Posterior cingulate gyrus (tissue), 11 donors: ENCODE measurements at regions not wholly inside any gene's neighbourhood (a gene's known extent, or its start where the extent isn't known, plus 50 kb on each side); places are given as distances from the start of the nearest gene placed in this dataset.
A peak's percentile ranks its signal among the peaks of the same experiment; 100 is the strongest.
"Not testable (repeated sequence)": the region's sequence is repeated elsewhere in the genome, so short reads cannot be mapped to it uniquely, and the experiment has no call there.

ENCODE experiments used
- DNase-seq, 10 donors: peaks; one replicate each; pipeline versions ENCODE4 v3.0.0 to v3.0.0-alpha.2; 2020 to 2021; ENCODE audit warnings: mixed read lengths in 3 of 10
- intact Hi-C: fragments of 100-400 bp; cut with DNase I; formaldehyde crosslinking; loops from one replicate; pipeline ENCODE4 v1.15.1; 2023

DNA sequence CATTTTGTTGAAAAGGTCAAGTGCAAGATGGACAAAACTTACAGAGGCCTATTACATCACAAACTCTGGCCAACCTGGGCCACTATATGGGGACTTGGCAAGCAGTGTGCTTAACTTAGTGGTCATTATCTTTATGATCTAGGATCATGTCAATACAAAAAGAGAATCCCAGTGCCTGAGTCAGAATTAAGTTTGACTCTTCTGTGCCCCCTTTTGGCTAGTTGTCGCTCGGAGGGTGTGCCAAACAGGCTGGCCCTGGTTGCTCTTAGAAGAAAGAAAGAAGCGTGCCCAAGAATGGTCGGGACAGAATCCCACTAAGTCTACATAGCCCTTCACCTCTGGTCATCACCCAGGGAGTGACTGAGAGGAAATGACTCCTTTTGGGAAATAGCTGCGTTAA, 100.1 kb downstream of the EIF4E start:
- no peak for DNase-seq
- intact Hi-C loops, result no loop called here

DNA sequence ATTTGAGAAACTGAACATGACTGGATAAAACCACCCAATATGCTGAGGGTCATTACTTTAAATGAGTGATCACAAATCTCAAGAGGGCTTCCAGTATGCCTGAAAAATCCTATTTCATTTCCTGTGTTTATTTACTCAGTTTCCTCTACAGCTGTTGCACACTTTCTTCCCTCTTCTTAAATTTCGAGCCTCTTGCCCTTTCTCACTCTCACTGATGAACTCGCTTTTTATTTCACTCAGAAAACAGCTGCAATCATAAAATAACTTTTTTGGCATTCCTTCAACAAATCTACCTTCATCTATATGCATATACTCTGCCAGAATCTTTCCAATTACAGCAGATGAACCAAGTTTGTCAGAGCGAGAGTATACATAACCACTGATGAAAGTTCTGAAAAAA, 101.3 kb downstream of the EIF4E start:
- DNase-seq, result no peak
- intact Hi-C loops, result no loop called here

DNA sequence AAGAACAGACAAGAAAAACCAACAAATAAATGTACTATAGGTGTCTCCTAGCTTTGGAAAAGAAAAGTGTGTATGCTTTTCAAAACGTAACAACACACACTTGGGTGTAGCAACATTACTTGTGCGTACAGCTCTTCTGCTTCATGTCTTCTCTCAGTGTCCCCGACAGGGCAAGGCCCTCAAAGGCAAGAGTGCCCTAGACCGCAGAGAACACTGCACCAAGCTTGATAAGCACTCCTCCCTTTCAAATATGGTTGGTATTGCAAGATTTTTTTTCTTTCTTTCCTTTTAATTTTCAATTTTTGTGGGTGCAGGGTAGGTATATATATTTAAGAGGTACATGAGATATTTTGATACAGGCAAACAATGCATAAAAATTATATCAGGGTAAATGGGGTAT, 106.8 kb downstream of the EIF4E start:
- no peak for DNase-seq
- intact Hi-C loops, result no loop called here

DNA sequence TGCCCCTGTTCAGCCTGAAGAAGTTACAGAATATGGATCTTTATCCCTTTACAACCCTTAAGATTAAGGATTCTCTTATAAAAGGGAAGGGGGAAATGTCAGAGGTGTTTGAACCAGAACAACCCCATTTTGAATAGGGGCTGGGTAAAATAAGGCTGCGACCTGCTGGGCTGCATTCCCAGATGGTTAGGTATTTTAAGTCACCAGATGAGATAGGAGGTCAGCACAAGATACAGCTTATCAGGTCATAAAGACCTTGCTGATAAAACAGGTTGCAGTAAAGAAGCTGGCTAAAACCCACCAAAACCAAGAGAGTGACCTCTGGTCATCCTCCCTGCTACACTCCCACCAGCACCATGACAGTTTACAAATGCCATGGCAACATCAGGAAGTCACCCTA, 110.8 kb downstream of the EIF4E start:
- intact Hi-C loops, DNase-seq: not testable (repeated sequence)

DNA sequence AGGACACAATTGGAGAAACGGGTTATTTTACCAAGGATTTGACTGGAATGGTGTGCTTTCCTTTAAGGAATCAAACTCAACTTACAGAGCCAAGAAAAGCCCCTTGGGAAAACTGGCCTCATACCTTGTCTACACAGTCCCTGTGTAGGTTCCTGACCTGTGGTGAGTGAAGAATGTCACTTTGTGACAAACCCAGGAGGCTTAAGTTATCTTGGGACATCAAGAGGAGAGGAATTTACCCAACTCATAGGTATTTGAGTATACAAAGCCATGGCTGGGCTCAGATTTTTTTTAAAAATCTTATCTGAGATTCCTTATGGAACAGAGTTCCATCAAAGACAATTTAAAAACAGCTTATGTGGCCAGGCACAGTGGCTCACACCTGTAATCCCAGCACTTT, 112.1 kb downstream of the EIF4E start:
- intact Hi-C loops, result no loop called here
- DNase-seq, result no peak

DNA sequence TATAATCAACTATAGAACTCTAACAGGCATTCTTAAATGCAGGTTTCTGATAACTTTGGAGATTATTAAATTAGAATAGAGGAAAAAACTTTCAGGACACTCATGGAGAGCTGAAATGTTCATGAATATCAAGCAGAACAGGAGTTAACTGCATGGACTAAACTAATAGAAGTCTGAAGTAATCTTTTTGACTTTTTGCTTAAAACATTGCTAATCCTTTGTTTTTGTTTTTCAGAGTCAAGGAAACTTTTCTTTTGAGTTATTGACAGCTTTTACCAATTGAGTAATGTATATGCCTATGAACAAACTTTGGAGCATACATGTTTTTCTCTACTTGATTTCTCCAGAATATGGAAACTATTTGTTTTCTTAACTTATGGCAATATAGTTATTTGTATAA, 112.5 kb downstream of the EIF4E start:
- intact Hi-C loops, result no loop called here
- no peak for DNase-seq

DNA sequence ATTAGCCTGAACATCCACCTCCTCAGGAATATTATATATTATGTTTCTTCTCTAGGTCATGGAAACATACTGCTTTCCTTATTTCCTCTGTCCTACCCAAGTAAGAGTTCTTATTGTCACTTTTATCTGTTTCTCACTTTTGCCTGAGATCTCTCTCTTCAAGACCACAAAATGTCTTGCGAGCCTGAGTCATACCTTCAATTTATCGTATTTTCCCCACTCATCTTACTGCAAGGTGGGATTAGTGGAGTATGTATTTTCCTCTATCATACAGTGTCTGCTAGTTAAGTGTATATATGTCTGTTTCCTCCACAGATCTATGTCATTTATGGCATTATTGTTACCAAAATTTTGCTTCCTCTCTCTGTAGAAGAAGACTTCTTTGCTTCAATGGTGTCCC, 124.5 kb downstream of the EIF4E start:
- intact Hi-C loops, result no loop called here
- no peak for DNase-seq

DNA sequence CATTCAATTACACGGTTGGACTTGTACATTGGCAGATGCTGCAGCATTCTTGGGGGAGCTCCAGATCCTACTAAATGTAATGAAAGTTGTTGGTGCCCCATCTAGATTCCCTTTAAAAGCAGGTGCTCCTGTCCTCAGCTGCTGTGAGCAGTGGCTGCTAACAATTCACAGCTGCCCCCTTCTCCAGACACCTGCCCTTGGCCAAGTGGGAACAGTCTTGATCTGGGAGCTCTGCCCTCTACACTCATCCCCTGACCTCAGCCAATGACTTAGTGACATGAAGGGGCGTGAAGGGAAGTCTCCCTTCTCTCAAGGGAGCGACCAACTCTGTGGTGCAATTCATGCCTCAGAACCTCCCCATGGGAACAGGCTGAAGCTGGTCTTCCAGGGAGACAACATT, 125.7 kb downstream of the EIF4E start:
- intact Hi-C loops, result no loop called here
- DNase-seq, result no peak

DNA sequence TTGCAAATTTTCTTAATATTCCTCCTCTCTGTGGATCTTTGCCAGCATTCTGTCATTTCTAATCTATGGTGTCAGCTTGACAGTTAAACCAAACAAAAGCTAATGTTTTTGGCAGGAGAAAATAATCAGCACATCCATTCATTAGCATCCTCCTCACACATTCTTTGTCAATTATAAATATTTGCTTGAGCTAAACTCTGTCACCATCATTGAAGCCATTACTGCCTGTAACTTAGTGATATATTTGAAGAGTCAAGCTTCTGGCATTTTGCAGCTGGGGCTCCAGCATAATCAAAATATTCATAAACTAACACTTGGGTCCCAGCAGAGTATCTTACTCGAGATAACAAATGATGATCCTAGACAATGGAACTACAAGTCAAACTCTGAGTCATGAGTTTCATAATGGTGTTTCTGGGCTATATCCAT, 126.1 kb downstream of the EIF4E start:
- intact Hi-C loops, result no loop called here
- DNase-seq, result no peak

DNA sequence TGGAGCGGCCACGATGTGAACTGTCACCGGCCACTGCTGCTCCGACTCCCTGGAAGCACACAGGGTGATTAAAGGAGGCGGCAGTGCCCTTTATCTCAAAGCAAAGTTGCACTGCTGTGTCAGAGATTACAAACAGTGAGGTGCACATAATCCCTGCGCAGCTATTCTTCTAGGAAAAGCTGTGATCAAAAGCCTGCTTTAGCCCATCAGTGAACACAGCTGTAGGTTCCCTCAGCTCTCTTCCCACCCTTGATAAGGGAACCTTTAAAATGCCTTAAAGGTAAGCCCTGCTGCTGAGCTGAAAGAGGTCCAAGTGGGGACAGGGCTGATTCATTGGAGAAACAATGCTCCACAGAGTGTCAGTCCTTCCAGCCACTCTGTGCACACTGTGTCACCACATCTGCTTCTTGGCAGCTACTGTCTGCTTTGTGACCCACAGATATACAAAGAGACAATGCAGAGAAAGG, 127.6 kb downstream of the EIF4E start:
- intact Hi-C loops, result no loop called here
- DNase-seq, result peak in 5 of 10 donors; percentile 8 to 57 (median 26)

DNA sequence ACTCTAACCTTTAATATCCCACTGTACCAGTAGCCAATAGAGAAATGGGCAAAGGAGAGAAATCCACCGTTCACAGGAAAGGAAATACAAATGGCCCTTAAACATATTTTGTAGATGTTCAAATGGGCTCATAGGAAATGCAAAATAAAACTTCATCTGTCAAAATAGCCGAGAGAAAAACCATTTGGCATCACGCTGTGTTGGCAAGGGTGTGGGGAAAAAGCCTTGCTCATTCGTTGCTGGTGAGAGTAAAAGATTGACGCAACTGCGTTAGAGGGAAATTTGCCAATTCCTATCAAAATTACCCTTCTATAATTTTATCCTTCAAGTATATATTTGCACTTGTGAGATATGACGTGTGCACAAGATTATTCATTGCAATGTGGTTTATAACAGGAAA, 131.9 kb downstream of the EIF4E start:
- no peak for DNase-seq
- intact Hi-C loops, result no loop called here

DNA sequence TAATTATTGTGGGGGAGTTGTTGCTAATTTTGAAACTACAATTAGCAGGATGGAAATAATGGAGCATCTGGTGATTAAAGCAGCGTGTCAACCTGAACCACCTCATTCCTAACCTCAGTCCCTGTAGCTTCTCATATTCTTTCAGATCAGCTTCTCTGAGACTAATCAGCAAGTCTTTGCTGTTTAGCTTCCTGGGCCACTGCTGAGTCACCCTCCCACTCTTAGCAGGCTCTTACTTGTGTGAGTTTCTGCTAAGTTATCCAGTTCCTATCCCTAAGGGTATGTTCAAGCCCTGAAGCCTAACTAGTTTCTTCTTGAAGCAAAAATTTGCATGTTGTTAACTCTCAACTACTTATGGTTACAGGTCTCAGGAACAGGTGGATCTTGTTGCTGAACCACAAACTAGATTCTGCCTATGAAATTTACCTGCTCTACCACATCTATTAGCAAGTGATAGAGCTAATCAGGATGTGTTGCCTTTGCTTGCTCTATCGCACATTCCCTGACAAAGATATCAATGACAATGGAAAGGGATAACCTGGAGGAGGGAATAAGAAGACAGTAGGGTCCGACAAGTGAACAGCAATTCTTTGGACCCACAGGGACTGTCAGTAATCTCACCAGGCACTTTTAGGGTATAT, 134.2 kb downstream of the EIF4E start:
- intact Hi-C loops, result no loop called here
- no peak for DNase-seq

DNA sequence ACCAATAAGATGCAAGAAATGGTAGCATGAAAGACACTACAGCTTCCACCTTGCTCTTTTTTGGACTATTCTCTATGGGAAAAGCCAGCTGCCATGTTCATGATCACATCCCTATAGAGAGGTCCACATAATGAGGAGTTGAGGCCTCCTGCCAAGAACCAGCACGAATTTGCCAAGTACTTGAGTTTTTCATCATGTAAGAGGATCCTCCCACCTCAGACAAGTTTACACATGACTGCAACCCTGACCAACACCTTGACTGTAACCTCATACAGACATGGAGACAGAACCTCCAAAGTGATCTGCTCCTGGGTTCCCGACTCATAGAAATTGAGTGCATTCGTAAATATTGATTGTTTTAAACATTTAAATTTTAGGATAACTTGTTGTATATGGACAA, 135.2 kb upstream of the TSPAN5 start:
- intact Hi-C loops, result no loop called here
- DNase-seq, result no peak

DNA sequence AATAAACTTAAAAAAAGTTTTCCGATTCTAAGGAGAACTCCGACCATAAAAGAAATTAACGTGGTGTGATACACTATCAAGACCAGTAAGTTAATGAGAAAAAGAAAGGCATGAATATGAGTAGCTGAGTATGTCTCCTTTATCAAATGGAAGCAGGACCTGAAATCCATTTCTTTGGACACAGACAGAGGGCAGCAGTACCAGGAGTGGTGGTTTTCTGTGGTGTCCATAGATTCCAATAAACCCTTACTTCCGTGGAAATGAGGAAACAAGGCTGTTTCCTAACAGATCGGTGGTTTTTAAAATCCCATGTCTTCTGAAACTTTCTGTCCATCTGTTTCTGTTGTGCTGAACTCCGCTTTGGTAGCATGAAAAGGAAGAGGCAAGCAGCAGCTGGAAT, 128.5 kb upstream of the TSPAN5 start:
- peak in 1 of 10 donors; percentile 16 for DNase-seq
- intact Hi-C loops, result no loop called here

DNA sequence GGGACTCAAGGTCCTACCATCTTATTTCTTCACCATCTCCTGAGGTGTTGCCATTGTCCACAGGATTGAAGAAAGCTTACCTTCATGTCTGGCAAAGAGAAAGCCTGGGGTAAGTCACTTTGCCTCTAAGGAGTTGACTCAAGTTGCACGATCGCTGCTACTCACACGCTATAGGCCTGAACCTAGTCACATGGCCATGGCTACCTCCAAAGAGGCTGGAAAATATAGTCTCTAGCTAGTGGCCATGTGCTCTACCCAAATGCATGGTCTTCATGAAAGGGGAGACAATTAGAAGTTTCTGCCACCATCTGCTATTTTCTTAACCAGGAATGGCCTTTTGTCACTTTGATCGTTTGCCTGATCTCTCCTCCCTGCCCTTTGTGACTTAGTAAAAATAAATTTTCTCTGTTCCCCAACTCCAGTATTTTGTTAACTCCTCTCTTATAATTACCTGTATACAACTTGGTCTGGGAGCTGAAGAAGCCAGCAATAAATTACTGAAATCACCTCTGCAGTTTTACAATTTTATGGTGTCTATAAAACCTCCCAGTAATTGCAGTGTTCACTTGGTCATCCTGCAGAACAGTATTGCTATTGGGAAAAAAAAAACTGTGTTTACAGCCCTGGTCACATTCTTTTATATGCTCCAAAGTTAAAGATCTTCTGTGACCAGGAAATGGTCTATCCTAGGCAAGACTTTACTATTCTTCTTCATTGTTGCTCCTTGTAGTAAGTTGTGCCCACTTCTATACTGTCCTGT, 126.7 kb upstream of the TSPAN5 start:
- DNase-seq, result no peak
- intact Hi-C loops, result no loop called here

DNA sequence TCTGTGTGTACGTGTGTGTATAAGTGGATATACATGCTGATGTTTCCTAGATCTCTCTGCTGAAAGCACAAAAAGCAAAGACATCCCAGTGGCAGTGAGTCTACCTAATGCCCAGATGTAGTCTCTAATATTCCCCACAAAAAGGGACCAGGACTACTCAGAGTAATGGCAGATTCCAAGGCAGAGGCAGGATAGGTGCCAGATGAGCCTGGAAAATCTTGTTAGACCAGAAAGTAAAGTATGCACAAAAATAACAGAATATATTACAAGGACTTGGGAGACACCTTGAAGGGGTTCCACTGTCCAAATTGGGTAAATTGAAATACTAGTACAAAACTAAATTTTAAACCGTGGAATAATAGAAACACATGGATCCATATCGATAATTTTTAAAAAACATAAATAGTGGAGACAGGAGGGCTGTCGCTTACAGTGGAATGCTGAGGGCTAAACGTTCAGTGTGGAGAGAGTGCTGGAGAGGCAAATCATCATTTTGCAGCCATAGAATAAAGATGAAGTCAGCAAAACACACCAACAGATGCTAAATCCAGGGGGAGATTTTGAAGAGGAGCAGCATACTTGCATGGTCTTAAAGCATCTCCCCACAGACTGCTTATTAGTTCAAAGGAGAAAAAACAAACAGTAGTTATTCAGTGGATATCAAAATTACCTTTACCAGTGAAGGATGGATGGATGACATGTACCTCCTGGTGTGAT, 123.4 kb upstream of the TSPAN5 start:
- no peak for DNase-seq
- intact Hi-C loops, result no loop called here

DNA sequence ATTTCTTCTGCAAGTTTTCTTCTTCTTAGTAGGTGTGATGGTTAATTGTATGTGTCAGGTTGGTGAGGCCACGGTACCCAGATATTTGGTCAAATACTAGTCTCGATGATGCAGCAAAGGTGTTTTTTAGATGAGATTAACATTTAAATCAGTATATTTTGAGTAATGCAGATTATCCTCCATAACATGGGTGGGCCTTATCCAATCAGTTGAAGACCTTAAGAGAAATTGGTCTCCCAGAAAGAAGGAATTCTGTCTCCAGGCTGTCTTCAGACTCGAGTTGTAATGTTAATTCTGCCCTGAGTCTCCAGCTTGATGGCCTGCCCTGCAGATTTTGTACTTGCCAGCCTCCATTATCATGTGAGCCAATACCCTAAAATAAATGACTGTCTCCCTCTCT, 122.5 kb upstream of the TSPAN5 start:
- intact Hi-C loops, result no loop called here
- DNase-seq, result no peak

DNA sequence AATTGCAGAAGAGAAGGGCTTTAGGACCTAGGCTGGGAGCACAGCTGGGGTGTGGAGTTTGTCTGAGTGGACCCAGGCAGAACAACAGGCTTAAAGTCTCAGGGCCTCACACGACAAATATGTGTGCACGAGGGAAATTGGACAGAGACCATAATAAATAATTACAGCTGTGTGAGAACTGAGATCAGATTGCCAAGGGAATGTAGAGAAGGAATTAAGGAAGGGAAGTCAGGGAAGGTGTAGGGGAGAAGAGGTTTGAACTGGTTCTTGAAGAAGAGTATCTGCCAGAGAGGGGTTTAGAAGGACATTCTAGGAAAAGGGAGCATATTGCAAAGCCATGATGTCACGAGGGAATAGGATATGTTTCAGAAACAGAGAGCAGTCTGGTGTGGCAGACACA, 120.7 kb upstream of the TSPAN5 start:
- no peak for DNase-seq
- intact Hi-C loops, result no loop called here

DNA sequence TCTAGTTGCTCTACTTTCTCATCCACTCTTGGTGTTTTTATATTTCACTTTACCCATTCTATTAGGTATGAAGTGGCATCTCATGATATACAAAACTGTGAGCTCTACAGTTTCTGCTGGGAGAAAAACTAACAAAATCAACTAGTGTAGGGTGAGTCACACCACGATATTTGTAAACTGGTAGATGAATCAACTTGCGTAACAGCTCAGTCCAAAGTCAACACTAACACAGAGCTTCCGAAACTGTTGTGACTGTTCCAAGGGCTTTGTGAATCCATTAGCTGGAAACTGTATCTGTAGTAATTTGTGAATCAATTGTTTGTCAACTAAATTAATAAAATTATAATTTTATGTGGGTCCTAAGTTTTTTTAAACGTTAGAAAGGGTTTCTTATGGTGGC, 119.8 kb upstream of the TSPAN5 start:
- no peak for DNase-seq
- intact Hi-C loops, result no loop called here

DNA sequence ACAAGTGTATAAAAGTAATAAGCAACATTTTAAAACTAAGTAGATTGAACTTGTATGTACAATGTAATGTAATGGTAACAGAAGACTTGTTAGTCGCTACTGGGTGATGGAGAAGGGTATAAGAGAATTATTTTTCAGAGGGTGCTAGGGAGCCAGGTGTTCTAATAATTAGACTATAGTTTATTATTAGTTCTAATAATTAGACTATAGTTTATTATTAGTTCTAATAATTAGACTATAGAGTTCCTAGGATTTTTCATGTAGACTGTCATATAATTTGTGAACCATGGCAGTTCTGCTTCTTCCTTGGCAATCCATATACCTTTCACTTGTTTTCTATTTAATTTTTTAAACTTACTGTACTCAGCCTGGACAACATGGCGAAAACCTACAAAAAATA, 117.3 kb upstream of the TSPAN5 start:
- intact Hi-C loops, result no loop called here
- no peak for DNase-seq

DNA sequence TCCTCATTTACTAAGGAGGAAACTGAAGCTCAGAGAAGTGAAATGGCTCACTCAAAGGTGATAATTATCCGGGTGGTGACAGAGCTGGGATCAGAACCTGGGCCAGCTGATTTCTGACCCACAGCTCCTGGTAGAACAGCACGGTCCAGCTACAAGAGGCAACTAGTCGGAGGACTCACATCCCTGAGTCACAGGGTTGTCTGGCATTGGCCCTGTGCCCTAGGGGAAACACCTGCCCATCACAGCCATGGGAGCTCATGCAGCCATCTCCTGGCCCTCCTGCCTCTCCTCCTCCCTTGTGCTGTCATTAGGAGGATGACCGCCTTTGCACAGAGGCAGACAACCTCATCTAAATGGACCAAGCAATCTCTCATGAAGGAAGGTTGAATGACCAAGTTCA, 115.2 kb upstream of the TSPAN5 start:
- DNase-seq, result no peak
- intact Hi-C loops, result no loop called here
